Small intestine (tissue), 7 donors: ENCODE measurements at regions not wholly inside any gene's neighbourhood (a gene's known extent, or its start where the extent isn't known, plus 50 kb on each side); places are given as distances from the start of the nearest gene placed in this dataset.

Experiments
- DNase-seq, 2 donors: peaks; one replicate each; pipeline versions ENCODE4 v3.0.0 to v3.0.0-alpha.2; 2013
- FAIRE-seq: peaks from 2 replicates; lab custom pipeline; 2012; peaks lifted over from hg19 to GRCh38; lab: Jason Lieb, UNC
- H3K27ac ChIP-seq, 3 donors: one replicate each; pipeline ENCODE4 v1.5.1; 2013; ENCODE audit warnings: low read length in 2 of 3, mild to moderate bottlenecking in 2 of 3, control low read depth in 1 of 3, inconsistent platforms in 1 of 3, low read depth in 1 of 3, moderate library complexity in 1 of 3
- H3K27me3 ChIP-seq, 3 donors: one replicate each; pipeline ENCODE4 v1.6.1; 2013; ENCODE audit warnings: low read length in 3 of 3, inconsistent platforms in 1 of 3; ENCODE audit not compliant: control insufficient read depth in 3 of 3, insufficient read depth in 3 of 3
- H3K36me3 ChIP-seq, 3 donors: one replicate each; pipeline ENCODE4 v1.6.1; 2013; ENCODE audit warnings: low read length in 3 of 3, inconsistent platforms in 1 of 3, low read depth in 1 of 3, mild to moderate bottlenecking in 1 of 3, moderate library complexity in 1 of 3; ENCODE audit not compliant: control insufficient read depth in 3 of 3, insufficient read depth in 2 of 3
- H3K4me1 ChIP-seq, 3 donors: one replicate each; pipeline ENCODE4 v1.6.1; 2013; ENCODE audit warnings: low read length in 2 of 3, inconsistent platforms in 1 of 3, low read depth in 1 of 3, mild to moderate bottlenecking in 1 of 3, moderate library complexity in 1 of 3; ENCODE audit not compliant: control insufficient read depth in 3 of 3, insufficient read depth in 2 of 3
- H3K4me3 ChIP-seq, 3 donors: one replicate each; pipeline ENCODE4 v1.5.1; 2013; ENCODE audit warnings: low read length in 3 of 3, control low read depth in 1 of 3, inconsistent platforms in 1 of 3, low read depth in 1 of 3, mild to moderate bottlenecking in 1 of 3, moderate library complexity in 1 of 3
- H3K9me3 ChIP-seq, 2 donors: one replicate each; pipeline ENCODE4 v1.6.1; 2013; ENCODE audit warnings: low read depth in 1 of 2, low read length in 1 of 2; ENCODE audit not compliant: control insufficient read depth in 2 of 2, insufficient read depth in 1 of 2
- WGBS, 3 donors: extraction: QIAGEN DNeasy Blood & Tissue Kit; methylation state at CpG; one replicate each; pipeline ENCODE4 v1.1.7; 2013; 5-methylcytosine and 5-hydroxymethylcytosine counted together
- donor health status: healthy with polysubstance abuse.
- donor health status: control.
- donor health status: control.
- donor health status: Bipolar disorder and iron deficiency.
- donor health status: healthy.

DNA sequence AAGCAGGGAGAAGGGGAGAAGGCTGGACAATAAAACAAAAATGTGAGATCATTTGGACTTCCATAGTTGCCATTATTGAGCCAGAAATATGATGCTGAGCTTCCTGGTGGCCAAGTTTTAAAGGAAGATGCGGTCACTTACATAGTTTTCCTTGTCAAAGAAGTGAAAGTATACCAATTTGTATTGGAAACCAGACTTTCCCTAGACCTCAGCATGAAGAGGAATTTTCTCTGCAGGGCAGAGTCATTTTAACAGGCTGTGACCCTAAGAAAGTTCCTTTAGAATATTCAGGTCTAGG, 111.0 kb downstream of the GATA6 start:
- Histone ChIP-seq H3K4me1 (peaks cover 0 to 16% (median 4%) of the 10 kb centered on the region in 3 donors), H3K27me3 (no peaks in the 10 kb centered on the region), H3K4me3 (no peak overlapping the region), H3K36me3 (no peaks in the 10 kb centered on the region), H3K9me3 (no peaks in the 10 kb centered on the region), H3K27ac (no peak overlapping the region)
- DNase-seq (no peak), FAIRE-seq (no peak)
- WGBS, 3 donors: 95 to 100% (median 96%) methylated on average over 1 of the region's 1 CpG

DNA sequence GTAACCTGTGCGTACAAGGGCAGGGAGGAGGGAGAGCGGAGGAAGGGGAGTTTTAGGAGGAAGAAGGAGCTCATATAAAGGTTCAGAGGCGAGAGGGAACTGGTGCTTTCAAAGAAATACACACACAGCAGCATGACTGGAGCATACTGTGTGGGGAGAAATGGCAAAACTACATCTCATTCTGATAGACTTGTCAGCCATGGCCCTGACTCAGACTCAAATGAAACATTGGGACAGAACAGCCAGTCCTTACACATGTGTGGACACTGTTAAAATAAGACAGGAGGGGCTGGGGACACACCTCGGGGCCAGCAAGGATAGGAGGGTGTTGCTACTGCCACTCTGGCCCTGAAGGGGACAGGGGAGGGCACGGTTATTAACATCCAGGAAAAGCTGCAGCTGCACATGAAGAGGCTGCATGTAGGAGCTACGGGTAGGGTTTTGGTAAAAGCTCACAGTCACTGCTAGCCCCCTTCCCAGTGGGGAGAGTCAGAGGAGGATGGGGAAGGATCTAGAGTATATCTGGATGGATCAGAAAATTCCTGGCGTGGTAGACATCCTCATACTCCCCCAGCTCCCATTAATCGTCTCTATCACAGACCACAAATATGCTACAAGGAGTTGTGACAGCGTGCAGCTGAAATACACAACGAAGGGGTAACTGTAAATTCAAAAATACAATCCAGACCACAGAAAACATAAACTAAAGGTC, 110.5 kb downstream of the GATA6 start:
- Histone ChIP-seq H3K27ac (no peak overlapping the region), H3K9me3 (no peaks in the 10 kb centered on the region), H3K27me3 (no peaks in the 10 kb centered on the region), H3K4me3 (no peak overlapping the region), H3K36me3 (no peaks in the 10 kb centered on the region), H3K4me1 (peaks cover 0 to 16% (median 4%) of the 10 kb centered on the region in 3 donors)
- 74 to 82% (median 75%) methylated on average over 10 of the region's 10 CpGs for WGBS, 3 donors
- FAIRE-seq: no peak
- DNase-seq: no peak

DNA sequence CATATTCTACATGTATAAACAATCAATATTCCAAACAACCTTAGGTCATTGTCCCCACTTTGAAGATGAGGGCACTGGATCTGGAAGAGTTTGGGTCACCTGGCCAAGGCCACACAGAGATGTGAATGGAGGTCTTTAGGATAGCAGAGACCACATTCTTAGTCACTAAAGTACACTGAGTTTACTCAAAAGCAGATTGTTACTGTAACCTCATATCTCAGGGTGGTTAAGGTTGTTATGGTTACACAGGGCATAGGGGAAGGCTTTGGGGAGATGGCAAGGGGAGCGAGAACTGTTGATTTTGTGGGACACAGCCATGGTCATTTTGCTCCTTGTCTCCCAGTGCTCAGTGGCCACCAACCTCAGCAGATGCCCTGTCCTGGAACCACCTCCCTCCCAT, 109.4 kb downstream of the GATA6 start:
- WGBS, 3 donors: 95 to 100% (median 95%) methylated on average over 1 of the region's 1 CpG
- no peaks in the 10 kb centered on the region for H3K27me3 ChIP-seq
- H3K9me3 ChIP-seq: peaks cover 0 to 4% of the 10 kb centered on the region in 2 donors
- H3K27ac ChIP-seq: no peak overlapping the region
- H3K36me3 ChIP-seq: no peaks in the 10 kb centered on the region
- no peak overlapping the region for H3K4me3 ChIP-seq
- FAIRE-seq (no peak), DNase-seq (no peak)
- peaks cover 0 to 16% (median 4%) of the 10 kb centered on the region in 3 donors for H3K4me1 ChIP-seq

DNA sequence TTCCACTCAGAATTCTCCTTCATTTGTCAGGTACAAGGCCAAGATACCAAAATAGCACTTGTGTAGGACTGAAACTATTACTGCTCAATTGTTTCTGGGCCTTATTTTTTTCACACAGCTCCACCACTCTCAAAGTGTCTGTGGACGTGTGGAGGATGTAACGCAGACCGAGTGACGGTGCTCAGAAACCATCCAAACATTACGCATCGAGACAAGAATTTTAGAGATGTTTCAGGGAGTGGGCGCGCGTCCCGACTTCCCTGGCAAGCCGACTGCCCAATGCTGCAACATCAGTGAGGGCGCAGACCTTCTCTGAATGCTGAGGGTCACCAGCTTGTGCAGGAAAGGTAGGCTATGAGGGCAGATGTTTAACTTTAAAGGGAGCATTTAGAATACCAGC, 108.4 kb downstream of the GATA6 start:
- Histone ChIP-seq H3K4me1 (peaks cover 0 to 8% (median 4%) of the 10 kb centered on the region in 3 donors), H3K27ac (no peak overlapping the region), H3K9me3 (peaks cover 0 to 4% of the 10 kb centered on the region in 2 donors), H3K27me3 (no peaks in the 10 kb centered on the region), H3K36me3 (no peaks in the 10 kb centered on the region), H3K4me3 (no peak overlapping the region)
- DNase-seq (no peak), FAIRE-seq (no peak)
- WGBS, 3 donors: 93 to 98% (median 96%) methylated on average over 12 of the region's 12 CpGs

DNA sequence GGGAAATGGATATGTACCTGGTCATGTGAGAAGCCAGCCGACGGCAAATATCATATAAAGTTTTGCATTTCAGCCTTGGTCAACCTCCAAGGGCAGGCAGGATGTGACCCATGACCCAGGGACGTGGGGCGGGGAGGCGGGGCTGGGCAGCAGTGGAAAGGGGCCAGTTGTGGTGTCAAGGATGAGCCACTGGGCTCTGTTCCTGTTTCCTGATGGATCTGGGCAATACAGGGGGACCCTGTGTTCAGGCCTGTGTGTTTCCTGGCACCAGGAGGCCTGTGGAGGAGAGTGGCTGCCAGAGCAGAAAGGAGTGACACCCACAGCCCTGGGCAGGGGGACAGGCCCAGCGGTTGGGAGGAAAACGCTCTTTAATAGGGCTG, 106.9 kb downstream of the GATA6 start:
- no peaks in the 10 kb centered on the region for H3K36me3 ChIP-seq
- H3K9me3 ChIP-seq: peaks cover 0 to 4% of the 10 kb centered on the region in 2 donors
- DNase-seq (no peak), FAIRE-seq (no peak)
- H3K27ac ChIP-seq: no peak overlapping the region
- H3K4me1 ChIP-seq: peaks cover 0 to 4% (median 2%) of the 10 kb centered on the region in 3 donors
- H3K4me3 ChIP-seq: no peak overlapping the region
- H3K27me3 ChIP-seq: no peaks in the 10 kb centered on the region
- WGBS, 3 donors: 77 to 84% (median 81%) methylated on average over 7 of the region's 7 CpGs

DNA sequence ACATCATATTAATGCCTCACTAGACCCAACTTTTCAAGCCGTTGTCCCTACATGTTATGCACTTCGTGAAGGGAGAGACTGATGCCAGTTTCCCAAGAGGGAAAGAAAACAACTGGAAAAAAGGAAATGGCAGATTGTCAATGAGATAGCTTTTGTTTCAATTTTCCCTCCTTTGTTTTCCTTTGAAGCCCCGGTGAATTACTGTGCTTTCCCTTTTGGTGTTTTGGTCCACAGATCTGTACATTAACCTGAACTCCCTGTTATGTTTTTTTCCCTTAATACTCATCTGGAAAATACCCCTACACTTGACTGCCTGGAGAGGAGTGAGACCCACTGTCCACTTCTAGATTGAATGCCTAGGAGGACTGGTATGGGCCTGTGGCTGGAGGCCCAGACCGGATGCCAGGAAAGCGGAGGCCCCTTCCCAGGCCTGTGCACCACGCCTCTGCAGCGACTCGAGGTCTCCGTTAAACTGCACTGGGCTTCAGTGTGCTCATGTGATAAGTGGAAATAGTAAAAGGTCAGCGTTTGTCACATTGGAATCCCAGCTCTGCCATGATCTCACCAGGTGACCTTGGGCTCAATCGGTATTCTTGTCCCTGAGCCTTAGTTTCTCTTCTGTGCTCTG, 106.4 kb downstream of the GATA6 start:
- no peak for FAIRE-seq
- 56 to 61% (median 57%) methylated on average over 11 of the region's 11 CpGs for WGBS, 3 donors
- DNase-seq: no peak

DNA sequence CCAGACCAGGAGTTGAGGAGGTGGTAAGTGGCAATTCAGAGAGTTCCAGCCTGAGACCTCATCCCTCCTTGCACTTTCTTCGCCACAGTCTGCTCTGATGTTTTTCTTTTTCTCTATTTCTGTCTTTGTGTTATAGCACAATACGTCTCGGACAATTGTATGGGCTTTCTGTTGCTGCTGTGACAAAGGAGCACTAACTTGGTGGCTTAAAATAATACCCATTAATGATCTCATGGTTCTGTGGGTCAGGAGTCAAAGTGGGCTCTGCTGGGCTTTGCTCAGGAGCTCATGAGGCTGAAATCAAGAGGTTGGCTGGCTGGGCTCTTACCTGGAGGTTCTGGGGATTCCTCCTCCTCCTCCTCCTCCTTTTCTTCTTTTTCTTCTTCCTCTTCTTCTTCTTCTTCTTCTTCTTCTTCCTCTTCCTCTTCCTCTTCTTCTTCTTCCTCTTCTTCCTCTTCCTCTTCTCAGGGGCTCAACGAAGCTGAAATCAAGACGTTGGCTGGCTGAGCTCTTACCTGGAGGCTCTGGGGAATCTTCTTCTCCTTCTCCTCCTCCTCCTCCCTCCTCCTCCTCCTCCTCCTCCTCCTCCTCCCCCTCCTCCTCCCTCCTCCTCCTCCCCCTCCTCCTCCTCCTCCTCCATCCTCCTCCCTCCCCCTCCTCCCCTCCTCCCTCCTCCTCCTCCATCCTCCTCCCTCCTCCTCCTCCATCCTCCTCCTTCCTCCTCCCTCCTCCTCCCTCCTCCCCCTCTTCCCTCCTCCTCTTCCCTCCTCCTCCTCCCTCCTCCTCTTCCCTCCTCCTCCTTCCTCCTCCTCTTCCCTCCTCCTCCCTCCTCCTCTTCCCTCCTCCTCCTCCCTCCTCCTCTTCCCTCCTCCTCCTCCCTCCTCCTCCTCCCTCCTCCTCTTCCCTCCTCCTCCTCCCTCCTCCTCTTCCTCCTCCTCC, 104.0 kb downstream of the GATA6 start:
- Histone ChIP-seq H3K36me3 (no peaks in the 10 kb centered on the region), H3K27me3 (no peaks in the 10 kb centered on the region), H3K9me3 (peaks cover 0 to 4% of the 10 kb centered on the region in 2 donors), H3K4me1 (peaks cover 0 to 9% (median 2%) of the 10 kb centered on the region in 3 donors), H3K27ac (no peak overlapping the region), H3K4me3 (no peak overlapping the region)
- WGBS, 3 donors: 89 to 95% (median 92%) methylated on average over 5 of the region's 5 CpGs
- FAIRE-seq: no peak
- no peak for DNase-seq

More for the DNA sequence above, 106.4 kb downstream of the GATA6 start:
- H3K4me1 ChIP-seq: peaks cover 0 to 4% (median 2%) of the 10 kb centered on the region in 3 donors
- no peaks in the 10 kb centered on the region for H3K27me3 ChIP-seq
- H3K9me3 ChIP-seq: peaks cover 0 to 4% of the 10 kb centered on the region in 2 donors
- no peaks in the 10 kb centered on the region for H3K36me3 ChIP-seq
- no peak overlapping the region for H3K27ac ChIP-seq
- no peak overlapping the region for H3K4me3 ChIP-seq

DNA sequence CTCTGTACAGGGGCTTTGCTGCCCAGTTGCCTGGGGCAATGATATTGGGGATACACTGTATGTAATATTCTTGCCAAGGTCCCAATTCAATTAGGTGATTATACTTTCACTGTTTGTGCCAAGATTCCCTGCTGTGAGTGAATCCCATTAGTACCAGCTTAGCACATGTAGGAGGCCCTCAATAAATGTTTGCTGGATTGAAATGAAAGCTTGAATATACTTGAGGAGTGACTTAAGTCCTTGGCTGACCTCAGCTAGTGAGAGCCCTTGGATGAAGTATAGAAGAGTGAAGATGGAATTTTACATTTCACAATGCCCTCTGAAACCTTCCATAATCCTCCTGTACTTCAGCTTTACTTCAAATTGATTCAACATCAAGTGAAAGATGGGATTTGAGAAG, 102.9 kb downstream of the GATA6 start:
- H3K36me3 ChIP-seq: no peaks in the 10 kb centered on the region
- H3K9me3 ChIP-seq: peaks cover 0 to 4% of the 10 kb centered on the region in 2 donors
- no peak overlapping the region for H3K4me3 ChIP-seq
- H3K27ac ChIP-seq: no peak overlapping the region
- H3K27me3 ChIP-seq: no peaks in the 10 kb centered on the region
- DNase-seq (no peak), FAIRE-seq (no peak)
- H3K4me1 ChIP-seq: peaks cover 0 to 18% (median 2%) of the 10 kb centered on the region in 3 donors
